NCI-H748 treated with DMSO at 0.1 percent for 48 hours (cell line): ENCODE measurements at regions not wholly inside any gene's neighbourhood (a gene's known extent, or its start where the extent isn't known, plus 50 kb on each side); places are given as distances from the start of the nearest gene placed in this dataset.
"Not testable (repeated sequence)": the region's sequence is repeated elsewhere in the genome, so short reads cannot be mapped to it uniquely, and the experiment has no call there.

Source experiments
- DNase-seq: peaks from one replicate; lab custom pipeline; 2025; lab: John Stamatoyannopoulos, UW

DNA sequence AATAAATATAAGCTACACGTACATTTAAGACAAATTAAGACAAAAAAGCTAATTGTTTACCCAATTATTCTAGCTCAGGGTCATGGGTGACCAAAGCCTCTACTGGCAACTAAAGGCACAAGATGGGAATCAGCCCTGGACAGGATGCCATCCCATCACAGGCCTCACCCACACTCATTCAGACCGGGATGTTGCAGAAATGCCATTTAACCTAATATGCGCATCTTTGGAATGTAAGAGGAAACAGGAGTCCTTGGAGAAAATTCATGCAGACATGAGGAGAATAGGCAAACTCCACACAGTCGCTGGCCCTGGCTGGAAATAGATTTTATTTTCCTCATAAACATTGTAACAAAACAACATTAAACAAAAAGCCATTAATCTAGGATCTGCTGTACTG is 2003.8 kb upstream of the CDH9 start:
- no peak for DNase-seq

DNA sequence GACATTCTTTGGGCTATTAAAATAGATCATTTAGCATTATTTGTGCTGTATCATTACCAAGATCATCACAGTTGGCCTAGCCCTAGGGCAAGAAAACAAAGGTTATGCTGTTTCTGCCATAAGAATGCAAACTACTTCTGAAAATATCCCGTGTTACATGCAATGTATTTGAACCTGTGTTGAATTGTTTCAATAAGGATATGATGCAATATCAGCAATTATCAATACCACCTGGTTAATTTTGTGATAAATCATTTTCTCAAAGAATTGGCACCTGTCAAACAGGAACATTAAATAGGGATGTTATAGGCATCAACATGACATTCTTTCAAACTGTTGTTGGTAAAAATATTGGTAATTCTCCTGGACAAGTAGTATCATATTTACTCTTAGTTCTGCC is 2002.0 kb upstream of the CDH9 start:
- no peak for DNase-seq

DNA sequence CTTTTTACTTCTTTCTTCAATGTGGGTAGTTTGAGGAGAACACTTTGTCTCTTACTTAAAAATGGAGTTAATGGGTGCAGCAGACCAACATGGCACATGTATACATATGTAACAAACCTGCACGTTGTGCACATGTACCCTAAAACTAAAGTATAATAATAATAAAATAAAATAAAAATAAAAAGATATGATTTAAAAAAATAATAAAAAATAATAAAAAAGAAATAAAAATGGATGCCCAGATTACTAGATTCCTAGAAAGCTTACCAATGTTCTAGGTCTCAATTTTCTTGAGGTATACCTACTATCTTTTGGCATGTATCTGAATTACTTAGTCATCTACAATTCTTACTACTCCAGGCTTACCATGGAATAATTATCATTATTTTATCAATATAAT is 2001.6 kb upstream of the CDH9 start:
- DNase-seq: no peak

DNA sequence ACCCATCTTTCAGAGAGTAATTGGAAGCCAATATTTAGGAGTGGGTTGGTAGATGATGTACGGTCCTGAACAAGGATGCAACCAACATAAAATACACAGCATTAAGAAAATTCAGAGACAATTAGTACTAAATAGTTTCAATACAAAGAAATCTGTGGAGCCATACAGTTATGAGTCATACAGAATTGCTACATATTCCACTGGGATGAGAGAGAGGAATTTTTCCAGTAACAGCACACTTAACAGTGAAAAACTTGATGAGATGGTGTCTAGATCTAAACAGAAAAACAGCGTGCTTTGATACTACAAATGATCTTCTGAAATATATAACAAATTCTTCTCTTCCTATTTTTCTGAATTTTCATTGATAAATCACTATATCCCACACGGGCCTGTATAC is 1999.3 kb upstream of the CDH9 start:
- DNase-seq: no peak

DNA sequence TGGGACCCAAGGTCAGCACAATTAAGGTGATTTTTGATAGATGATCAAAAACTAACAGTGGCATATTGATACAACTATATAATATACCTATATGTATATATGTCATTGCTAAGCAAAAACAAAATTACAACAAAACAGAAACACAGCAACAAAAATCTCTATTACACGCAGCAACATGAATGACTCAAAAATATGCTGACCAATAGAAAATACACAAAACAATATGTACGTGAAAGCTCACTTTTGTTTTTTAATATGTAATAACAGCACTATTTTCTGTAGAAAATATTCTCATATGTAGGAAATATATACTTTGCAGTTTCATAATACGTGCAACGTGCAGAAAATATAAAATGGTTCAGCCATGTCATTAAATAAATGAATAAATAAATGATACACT is 1985.7 kb upstream of the CDH9 start:
- DNase-seq: no peak

DNA sequence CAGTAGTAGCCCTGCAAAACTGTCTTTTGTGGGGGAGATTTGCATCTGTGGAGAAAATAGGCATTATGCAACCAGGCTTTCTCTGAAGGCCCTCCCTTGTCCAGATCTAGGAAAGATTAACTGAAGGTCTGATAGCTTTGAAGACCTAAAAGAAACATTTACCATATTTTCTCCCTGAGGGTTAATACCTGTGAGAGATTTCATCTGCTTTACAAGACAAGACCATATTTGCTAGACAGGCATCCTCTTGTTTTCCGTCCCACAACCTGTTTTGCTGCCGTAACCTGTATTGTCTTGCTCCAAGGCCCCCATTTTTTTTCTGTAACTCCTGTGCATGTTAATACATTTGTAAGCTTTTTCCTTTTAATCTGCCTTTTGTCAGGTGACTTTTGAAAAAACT is 1985.2 kb upstream of the CDH9 start:
- no peak for DNase-seq

DNA sequence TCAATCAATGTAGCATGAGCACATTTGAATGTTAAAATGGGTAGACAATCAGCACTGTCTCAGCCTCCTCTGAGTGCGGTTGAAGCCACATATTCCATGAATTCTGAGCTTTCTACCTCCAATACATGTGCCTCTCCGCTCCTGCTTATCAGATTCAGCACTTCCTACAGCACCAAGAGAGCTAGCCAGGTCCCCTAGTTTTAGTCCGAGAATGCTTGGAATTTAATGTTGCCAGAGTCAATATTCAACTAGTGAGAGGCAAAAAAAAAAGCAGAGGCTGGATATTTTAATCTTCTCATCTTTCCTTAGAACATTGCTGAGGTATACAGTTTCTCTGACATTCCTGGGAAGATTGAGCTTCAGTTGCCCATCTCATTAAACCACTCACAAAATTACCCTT is 1979.1 kb upstream of the CDH9 start:
- no peak for DNase-seq

DNA sequence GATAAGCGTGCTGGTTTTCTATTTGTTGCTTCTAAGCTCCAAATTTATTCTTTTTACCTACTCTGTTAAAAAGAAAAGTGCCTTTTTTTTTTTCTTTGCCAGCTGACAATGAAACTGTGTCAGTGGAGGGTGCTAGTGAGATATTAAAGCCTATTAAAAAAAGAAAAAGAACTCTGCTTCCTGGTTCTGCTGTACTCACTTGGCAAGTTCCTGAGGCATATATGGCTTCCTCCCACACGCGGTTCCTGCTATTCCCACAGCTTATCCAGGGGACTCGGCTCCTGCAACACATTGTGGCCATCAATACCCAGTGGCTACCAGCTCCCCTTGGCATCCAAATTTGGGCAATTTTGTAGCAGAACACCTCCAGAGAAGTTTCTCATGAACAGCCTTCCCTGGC is 1977.7 kb upstream of the CDH9 start:
- DNase-seq: no peak

DNA sequence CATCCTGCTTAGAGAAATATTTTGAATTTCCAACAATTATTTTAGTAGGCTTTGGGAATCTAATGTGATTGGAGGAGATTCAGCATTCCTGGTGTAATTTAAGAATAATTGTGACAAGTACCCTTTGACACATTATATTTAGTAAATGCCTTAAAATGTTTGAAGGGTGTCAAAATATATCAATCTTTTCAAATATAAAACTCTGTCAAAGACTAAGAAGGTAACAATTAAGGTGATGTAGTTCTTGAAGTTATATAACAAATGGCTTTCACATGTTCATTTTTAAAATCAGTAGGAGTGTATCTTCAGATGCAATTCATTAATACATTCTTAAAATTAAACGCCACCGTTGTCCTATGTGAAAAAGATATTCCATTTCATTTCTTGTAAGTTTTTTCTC is 1977.1 kb upstream of the CDH9 start:
- DNase-seq: no peak

DNA sequence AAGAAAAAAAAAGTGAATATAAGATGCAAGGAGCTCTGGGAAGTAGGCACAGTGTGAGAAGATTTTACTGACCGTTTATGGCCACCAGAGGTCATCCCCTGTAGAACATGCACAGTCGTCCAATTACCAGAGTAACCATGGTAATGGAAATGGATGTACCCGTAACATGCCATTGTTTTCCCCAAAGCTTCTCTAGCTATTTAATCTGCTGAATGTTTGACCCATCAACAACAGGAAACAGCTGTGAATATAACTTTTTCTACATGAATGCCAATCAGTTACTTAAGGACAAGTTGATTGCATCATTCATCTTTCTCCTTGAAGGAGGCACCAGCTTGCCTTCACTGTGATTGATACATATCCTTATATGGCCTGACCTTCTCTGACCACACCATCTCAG is 1967.0 kb upstream of the CDH9 start:
- peak; percentile 61 for DNase-seq

DNA sequence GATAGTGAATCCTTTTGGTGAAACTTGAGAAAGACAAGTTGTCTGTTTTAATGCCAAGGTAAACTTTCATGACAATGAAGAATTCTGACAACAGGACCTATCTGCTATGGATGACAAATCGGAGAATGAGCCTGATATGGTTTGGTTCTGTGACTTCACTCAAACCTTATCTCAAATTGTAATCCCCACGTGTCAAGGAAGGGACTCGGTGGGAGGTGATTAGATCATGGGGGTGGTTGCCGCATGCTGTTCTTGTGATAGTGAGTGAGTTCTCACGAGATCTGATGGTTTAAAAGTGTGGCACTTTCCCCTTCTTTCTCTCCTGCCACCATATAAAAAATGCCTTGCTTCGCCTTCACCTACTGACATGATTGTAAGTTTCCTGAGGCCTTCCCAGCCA is 1964.1 kb upstream of the CDH9 start:
- no peak for DNase-seq

DNA sequence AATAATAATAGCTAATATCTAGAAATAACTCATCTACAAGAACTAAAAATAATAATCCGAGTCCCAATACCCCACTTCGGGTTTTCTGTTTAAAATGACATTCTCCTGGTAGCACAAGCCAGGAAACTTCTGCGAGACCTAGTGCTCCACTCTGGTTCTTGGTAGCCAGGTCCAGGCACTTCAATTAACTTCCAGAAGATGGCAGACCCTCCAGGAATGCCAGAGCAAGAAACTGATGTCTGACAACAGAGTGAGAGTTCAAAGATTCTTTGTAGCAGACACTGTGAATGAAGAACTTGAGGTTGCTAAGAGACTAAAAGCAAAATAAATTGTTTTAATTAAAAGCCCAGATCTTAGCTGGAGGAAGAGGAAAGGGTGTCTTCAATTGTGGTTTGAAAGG is 1963.3 kb upstream of the CDH9 start:
- DNase-seq: no peak

DNA sequence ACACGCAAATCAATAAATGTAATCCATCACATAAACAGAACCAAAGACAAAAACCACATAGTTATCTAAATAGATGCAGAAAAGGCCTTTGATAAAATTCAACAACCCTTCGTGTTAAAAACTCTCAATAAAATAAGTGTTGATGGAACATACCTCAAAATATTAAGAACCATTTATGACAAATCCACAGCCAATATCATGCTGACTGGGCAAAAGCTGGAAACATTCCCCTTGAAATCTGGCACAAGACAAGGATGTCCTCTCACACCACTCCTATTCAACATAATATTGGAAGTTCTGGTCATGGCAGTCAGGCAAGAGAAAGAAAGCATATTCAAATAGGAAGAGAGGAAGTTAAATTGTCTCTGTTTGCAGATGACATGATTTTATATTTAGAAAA is 1946.3 kb upstream of the CDH9 start:
- DNase-seq: no peak

DNA sequence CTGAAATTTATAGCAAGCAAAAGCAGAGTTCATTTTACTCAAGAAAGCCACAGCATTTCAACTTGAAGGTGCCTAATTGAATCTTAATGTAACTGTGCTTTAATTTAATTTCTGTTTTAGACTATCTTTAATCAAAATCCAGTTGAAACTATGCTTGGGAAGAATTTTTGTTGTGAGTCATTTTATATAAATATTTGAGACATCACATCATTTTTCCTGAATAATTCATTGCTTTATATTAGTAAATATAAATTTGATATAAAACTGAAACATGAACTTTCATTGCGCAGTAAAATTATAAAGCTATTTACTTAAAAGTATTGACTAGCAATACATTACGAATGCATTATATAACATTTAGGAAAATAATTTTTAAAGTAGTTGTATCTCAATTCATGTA is 1937.1 kb upstream of the CDH9 start:
- DNase-seq: no peak

DNA sequence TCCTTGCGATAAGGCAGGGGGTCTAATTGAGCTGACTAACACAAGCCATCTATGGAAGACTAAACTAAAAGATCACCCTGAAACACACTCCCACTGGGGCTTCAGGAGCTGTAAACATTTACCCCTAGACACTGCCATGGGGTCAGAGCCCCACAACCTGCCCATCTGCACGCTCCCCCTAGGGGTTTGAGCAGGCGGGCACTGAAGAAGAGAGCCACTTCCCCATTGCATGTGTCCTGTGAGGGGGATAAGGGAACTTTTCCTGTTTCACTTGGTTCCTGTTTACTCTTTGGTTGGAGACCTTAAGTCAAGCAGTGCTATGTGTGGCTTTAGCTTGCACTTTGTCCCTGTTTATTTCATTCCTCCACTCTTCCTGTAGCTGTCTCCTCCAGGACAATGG is 1929.5 kb upstream of the CDH9 start:
- DNase-seq: no peak

DNA sequence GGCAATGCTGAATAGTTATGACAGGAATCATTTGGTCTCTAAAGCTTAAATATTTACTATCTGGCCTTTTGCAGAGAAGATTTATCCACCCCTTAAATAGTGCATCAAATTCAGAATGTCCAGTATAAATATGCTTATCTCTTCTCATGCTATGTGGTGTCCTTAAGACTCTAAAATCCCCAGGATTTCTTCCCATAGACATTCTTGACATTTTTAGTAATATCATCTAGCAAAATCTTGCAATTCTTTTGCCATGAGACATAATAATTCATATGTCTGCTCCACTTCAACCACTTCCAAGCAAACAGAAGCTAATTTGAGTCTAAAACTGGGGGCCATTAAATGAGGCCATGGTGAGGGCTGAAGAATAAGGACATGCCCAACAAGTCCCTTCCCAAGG is 1923.4 kb upstream of the CDH9 start:
- DNase-seq: no peak

DNA sequence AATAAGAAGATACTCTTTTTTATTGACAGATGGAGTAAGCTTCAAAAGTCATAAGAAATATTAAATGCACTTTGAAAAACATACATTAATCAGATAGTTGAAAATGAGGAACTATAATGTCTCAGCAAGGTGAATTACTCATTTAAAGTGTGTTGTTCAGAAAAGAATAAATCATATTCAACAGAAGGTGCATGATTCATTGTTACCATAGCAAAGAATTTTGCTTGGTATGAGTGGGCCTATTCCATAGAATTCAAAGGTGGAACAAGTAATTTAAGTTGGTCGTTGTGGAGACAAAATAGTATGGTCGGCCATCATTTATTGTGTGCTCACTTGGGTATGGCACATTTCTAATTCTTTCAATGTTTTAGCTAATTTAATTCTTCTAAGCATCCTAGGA is 1920.2 kb upstream of the CDH9 start:
- DNase-seq: no peak

DNA sequence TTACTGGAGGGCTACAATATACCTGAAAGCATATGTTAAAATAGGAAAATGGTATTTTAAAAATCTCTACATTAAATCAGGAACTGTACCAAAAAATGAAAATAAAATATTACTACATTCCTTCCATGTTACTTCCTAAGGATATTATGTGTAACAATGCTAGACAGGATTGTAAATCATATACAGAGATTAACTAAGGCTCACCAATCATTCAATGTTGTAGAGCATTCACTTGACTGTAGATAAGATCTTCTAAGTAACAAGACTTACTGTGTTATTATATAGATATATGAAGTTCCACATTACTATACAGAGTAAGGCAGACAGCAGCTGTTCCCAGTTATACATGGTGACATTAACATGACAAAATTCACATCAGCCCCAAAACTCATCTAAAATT is 1919.1 kb upstream of the CDH9 start:
- DNase-seq: no peak

DNA sequence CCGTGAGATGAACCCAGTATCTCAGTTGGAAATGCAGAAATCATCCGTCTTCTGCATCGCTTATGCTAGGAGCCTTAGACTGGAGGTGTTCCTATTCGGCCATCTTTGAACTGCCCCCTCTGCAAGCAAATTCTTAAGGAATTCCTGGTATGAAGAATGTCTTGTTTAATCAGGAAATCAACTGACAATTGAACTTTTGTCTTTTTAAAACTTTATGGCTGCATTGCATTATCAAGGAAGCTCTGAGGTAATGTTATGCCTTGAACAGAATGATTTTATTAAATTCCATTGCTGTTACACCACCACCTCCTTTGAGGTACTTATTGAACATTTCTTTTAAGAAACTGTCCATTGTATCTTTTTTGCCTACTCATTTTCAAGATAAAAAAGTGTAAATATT is 1915.7 kb upstream of the CDH9 start:
- DNase-seq: no peak

DNA sequence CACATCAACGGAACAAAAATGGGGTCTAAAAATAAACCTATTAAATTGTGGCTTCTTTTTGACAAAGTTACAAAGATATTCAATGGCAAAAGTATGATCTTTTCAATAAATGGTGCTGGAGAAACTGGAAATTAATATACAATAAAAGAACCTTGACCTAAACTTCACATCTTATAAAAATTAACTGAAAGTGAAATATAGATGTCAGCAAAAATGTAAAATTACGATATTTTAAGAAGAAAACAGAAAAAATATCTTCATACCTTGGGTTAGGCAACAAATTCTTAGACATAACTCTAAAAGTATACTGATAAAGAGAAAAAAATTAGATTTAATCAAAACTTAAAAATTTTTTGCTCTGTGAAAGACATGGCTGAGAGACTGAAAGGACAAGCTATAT is 1909.5 kb upstream of the CDH9 start:
- DNase-seq: no peak

DNA sequence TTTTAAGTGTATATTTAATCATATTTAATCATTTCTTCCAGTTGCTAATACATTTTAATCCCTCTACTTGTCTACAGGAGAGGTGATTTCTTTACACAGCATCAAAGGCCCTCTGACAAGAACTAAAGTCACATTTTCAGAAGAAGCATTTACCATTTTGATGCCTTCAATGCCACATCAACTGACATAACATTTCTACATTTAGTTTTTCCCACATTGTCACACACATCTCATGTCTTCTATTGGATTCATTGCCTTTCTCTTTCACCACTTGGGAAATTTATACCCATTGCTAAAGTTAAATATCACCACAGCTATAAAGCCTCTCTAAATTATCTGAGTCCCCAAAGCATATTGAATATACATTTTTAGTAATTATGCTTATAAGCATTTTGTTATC is 1907.5 kb upstream of the CDH9 start:
- no peak for DNase-seq

DNA sequence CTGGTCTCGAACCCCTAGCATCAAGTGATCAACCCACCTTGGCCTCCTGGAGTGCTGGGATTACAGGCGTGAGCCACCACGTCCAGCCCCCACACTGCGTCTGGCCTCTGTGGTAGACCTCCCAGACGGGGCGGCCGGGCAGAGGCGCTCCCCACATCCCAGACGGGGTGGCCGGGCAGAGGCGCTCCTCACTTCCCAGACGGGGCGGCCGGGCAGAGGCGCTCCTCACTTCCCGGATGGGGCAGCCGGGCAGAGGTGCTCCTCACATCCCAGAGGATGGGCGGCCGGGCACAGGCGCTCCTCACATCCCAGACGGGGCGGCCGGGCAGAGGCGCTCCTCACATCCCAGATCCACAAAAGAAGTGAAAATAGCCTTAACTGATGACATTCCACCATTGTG is 1891.0 kb upstream of the CDH9 start:
- not testable (repeated sequence) for DNase-seq

DNA sequence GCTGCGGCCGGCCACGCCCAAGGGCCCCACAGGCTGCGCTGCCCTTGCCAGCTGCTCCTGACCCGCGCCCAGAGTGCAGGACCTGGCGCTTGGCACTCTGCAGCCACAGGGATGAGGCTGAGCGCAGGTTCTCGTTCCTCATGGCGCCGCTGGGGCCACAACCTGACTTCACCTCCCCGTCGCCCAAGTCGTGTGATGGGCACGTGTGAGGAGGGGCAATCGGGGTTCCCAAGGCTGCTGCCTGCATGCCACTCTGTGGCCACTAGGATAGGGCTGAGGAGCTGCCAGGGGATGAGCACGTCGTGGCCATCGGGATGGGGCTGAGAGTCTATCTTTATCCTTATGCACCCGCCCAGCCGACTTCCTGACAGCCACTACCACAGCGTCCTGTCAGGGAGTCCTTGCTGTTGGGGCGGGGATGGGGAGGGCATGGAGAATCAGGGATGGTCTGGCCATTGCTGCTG is 1890.0 kb upstream of the CDH9 start:
- DNase-seq: not testable (repeated sequence)

DNA sequence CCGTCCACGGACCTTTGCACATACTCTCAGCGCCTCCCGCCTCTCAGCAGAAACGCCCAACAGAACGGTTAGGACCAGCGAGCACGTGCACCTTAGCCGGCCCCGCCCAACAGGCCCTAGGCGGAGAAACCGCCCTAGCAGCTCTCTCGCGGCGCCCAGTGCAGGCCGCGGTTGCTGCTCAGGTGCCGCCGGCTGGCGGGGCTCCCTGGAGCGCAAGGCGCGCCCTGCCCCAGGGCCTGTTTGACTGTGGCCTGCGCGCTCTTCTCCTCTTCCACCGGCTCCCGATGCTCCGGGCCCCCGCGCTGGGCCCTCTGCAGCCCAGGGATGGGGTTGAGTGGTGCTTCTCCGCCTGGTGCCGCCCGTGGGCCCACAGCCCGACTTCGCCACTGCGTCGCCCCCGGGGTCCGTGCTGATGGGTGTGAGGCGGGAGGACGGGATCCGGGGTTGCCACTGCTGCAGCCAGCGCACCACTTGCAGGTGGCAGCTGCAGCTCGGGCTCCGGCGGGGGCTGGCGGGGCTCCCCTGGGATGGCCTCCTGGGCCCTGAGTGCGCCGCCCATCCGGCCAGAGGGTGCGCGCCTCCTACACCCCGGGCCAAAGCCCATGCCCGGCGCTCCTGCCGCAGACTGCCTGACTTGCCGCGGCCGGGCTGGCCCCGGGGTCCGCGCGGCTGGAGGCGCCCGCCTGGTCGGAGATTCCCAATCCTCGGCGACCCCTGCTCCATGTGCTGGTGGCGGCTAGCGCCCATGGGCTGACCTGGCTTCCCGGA is 1889.4 kb upstream of the CDH9 start:
- no peak for DNase-seq

DNA sequence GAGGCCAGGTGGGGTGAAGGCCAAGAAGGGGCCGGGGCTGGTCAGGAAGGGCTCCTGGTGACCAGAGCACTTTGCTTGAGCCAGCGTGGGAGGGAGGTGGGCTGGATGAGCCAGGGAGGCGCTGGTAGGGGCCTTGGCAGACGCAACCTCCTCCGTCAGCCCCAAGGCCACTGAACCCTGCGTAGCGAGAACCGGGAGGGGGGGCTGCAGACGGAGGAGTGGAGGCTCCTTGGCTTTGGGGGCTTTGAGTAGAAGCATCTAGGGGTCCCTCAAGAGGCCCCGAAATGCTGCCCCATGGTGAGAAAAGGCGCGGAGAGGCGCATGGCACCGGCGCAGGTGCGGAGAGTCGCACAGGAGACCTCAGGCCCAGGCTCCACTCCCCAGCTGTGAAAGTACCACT is 1888.0 kb upstream of the CDH9 start:
- DNase-seq: no peak
